H1 (cell line): ENCODE measurements at regions not wholly inside any gene's neighbourhood (a gene's known extent, or its start where the extent isn't known, plus 50 kb on each side); places are given as distances from the start of the nearest gene placed in this dataset.

Experiments
- CTCF ChIA-PET: fragments of 300-600 bp; sonication (Branson Sonifier 250); formaldehyde crosslinking; loops from one replicate; lab custom pipeline; 2021; ENCODE audit not compliant: partially characterized antibody; lab: Charles Lee
- POLR2A ChIA-PET: fragments of 300-600 bp; sonication (Branson Sonifier 250); formaldehyde crosslinking; loops from one replicate; lab custom pipeline; 2021; ENCODE audit warnings: inconsistent platforms; ENCODE audit not compliant: partially characterized antibody; lab: Charles Lee
- DNase-seq, 2 experiments: peaks; one replicate each; pipeline versions ENCODE4 v3.0.0 to v3.0.0-alpha.2; 2010 to 2022; ENCODE audit warnings: low spot score in 2 of 2, low read depth in 1 of 2, mixed read lengths in 1 of 2
- FAIRE-seq: peaks from 2 replicates; lab custom pipeline; 2011; peaks lifted over from hg19 to GRCh38; lab: Jason Lieb, UNC
- H2AFZ ChIP-seq: 2 replicates; pipeline ENCODE4 v1.8.1; 2012; ENCODE audit warnings: low read length, inconsistent platforms
- H2AK5ac ChIP-seq: 2 replicates; pipeline ENCODE4 v1.6.1; 2013; ENCODE audit warnings: low read depth, low read length
- H2BK120ac ChIP-seq: replicated peaks from 2 replicates; pipeline ENCODE3; 2013; ENCODE audit warnings: low read depth, low read length, inconsistent platforms
- H2BK12ac ChIP-seq: 2 replicates; pipeline ENCODE4 v1.6.1; 2013; ENCODE audit warnings: low read depth, low read length
- H2BK15ac ChIP-seq: 2 replicates; pipeline ENCODE4 v1.6.1; 2013; ENCODE audit warnings: low read length
- H2BK20ac ChIP-seq: 2 replicates; pipeline ENCODE4 v1.6.1; 2013; ENCODE audit warnings: low read length
- H2BK5ac ChIP-seq: 2 replicates; pipeline ENCODE4 v1.6.1; 2013; ENCODE audit warnings: low read depth, low read length
- H3K14ac ChIP-seq: 2 replicates; pipeline ENCODE4 v1.6.1; 2013; ENCODE audit warnings: inconsistent platforms; ENCODE audit not compliant: insufficient read length
- H3K18ac ChIP-seq: 2 replicates; pipeline ENCODE4 v1.6.1; 2013; ENCODE audit warnings: low read length; ENCODE audit errors: extremely low read depth
- H3K23ac ChIP-seq: 2 replicates; pipeline ENCODE4 v1.6.1; 2013; ENCODE audit warnings: inconsistent platforms; ENCODE audit not compliant: insufficient read length
- H3K23me2 ChIP-seq: 2 replicates; pipeline ENCODE4 v1.6.1; 2013; ENCODE audit warnings: low read depth, low read length
- H3K27ac ChIP-seq: 2 replicates; pipeline ENCODE4 v1.6.1; 2011; ENCODE audit warnings: low read depth, low read length, inconsistent platforms
- H3K27me3 ChIP-seq, 4 experiments: replicated peaks in 1 of 4; 1 replicate in 1 of 4; 2 replicates in 3 of 4; pipeline versions ENCODE4 v1.6.1 to v1.8.1; 2011 to 2013; ENCODE audit warnings: low read length in 3 of 4, mild to moderate bottlenecking in 3 of 4, inconsistent platforms in 2 of 4, mixed read lengths in 2 of 4, moderate library complexity in 1 of 4; ENCODE audit not compliant: control insufficient read depth in 3 of 4, insufficient read depth in 3 of 4; ENCODE audit errors: extremely low read depth in 1 of 4
- H3K36me3 ChIP-seq, 4 experiments: 2 replicates each; pipeline versions ENCODE4 v1.6.1 to v1.8.1; 2011 to 2013; ENCODE audit warnings: mild to moderate bottlenecking in 4 of 4, low read length in 3 of 4, moderate library complexity in 2 of 4, control low read depth in 1 of 4, inconsistent platforms in 1 of 4; ENCODE audit not compliant: insufficient read depth in 4 of 4, control insufficient read depth in 2 of 4
- H3K4ac ChIP-seq: replicated peaks from 2 replicates; pipeline ENCODE3; 2013; ENCODE audit warnings: low read length, low read depth, mixed read lengths, inconsistent platforms; ENCODE audit not compliant: insufficient read length
- H3K4me1 ChIP-seq, 4 experiments: replicated peaks in 1 of 4; 1 replicate in 1 of 4; 2 replicates in 3 of 4; pipeline versions ENCODE4 v1.6.1 to v1.8.1; 2011 to 2013; ENCODE audit warnings: low read length in 3 of 4, inconsistent platforms in 2 of 4, mixed read lengths in 1 of 4; ENCODE audit not compliant: insufficient read depth in 4 of 4, control insufficient read depth in 3 of 4
- H3K4me2 ChIP-seq, 2 experiments: 2 replicates each; pipeline versions ENCODE4 v1.6.1 to v1.8.1; 2011 to 2013; ENCODE audit warnings: low read depth in 2 of 2, low read length in 2 of 2, control low read depth in 1 of 2, inconsistent platforms in 1 of 2, mild to moderate bottlenecking in 1 of 2; ENCODE audit not compliant: insufficient read depth in 1 of 2
- H3K4me3 ChIP-seq, 4 experiments: fragments of 200-600, 300-600 bp in 1 of 4; sonication (generic), shearing (Covaris generic), sonication (Bioruptor Twin) in 1 of 4; 2 replicates each; pipeline versions ENCODE4 v1.5.1 to v1.8.1; 2011 to 2016; ENCODE audit warnings: low read length in 4 of 4, low read depth in 3 of 4, control low read depth in 2 of 4, inconsistent platforms in 2 of 4, mild to moderate bottlenecking in 2 of 4, mixed read lengths in 1 of 4, moderate library complexity in 1 of 4; ENCODE audit not compliant: insufficient read depth in 2 of 4; ENCODE audit errors: extremely low read depth in 1 of 4
- H3K56ac ChIP-seq: replicated peaks from 2 replicates; pipeline ENCODE3; 2013; ENCODE audit warnings: low read depth, mild to moderate bottlenecking, mixed read lengths, low read length, inconsistent platforms; ENCODE audit not compliant: insufficient read length
- H3K79me1 ChIP-seq: 2 replicates; pipeline ENCODE4 v1.6.1; 2013; ENCODE audit warnings: low read depth, low read length, control low read depth
- H3K79me2 ChIP-seq, 2 experiments: 2 replicates each; pipeline versions ENCODE4 v1.6.1 to v1.8.1; 2012 to 2013; ENCODE audit warnings: low read length in 2 of 2, mild to moderate bottlenecking in 2 of 2, inconsistent platforms in 1 of 2; ENCODE audit not compliant: insufficient read depth in 2 of 2, control insufficient read depth in 1 of 2
- H3K9ac ChIP-seq, 4 experiments: replicated peaks in 1 of 4; 1 replicate in 1 of 4; 2 replicates in 3 of 4; pipeline versions ENCODE4 v1.6.1 to v1.8.1; 2011 to 2013; ENCODE audit warnings: low read depth in 3 of 4, low read length in 3 of 4, control low read depth in 2 of 4, mild to moderate bottlenecking in 2 of 4, moderate library complexity in 2 of 4, inconsistent platforms in 1 of 4; ENCODE audit errors: extremely low read depth in 1 of 4
- H3K9me3 ChIP-seq, 2 experiments: 2 replicates each; pipeline versions ENCODE4 v1.6.1 to v1.8.1; 2012 to 2013; ENCODE audit warnings: mild to moderate bottlenecking in 2 of 2, moderate library complexity in 2 of 2, control low read depth in 1 of 2, inconsistent platforms in 1 of 2, low read depth in 1 of 2, low read length in 1 of 2, mixed read lengths in 1 of 2; ENCODE audit not compliant: insufficient read depth in 2 of 2
- H4K20me1 ChIP-seq, 2 experiments: replicated peaks in 1 of 2; 2 replicates each; pipeline versions ENCODE3 to v1.8.1; 2011 to 2013; ENCODE audit warnings: inconsistent platforms in 2 of 2, low read length in 2 of 2, mild to moderate bottlenecking in 1 of 2; ENCODE audit not compliant: insufficient read depth in 2 of 2, control insufficient read depth in 1 of 2
- H4K5ac ChIP-seq: 2 replicates; pipeline ENCODE4 v1.6.1; 2013; ENCODE audit warnings: low read length, low read depth, mixed read lengths, inconsistent platforms; ENCODE audit not compliant: insufficient read length
- H4K8ac ChIP-seq: 2 replicates; pipeline ENCODE4 v1.8.0; 2013; ENCODE audit warnings: mild to moderate bottlenecking, moderate library complexity, low read length, inconsistent platforms; ENCODE audit not compliant: insufficient read depth; ENCODE audit errors: extremely low read depth
- H4K91ac ChIP-seq: replicated peaks from 2 replicates; pipeline ENCODE3; 2013; ENCODE audit warnings: low read length, mixed read lengths, inconsistent platforms; ENCODE audit not compliant: insufficient read length
- BACH1 ChIP-seq: IDR thresholded peaks from 2 replicates; pipeline ENCODE4 v1.6.1; 2012; ENCODE audit warnings: low read length, improper control_type of control experiment
- KDM1A ChIP-seq: fragments of 200-600, 300-600 bp; sonication (generic); IDR thresholded peaks from 2 replicates; pipeline ENCODE4 v1.7.1; 2016; ENCODE audit warnings: mild to moderate bottlenecking, low read length, borderline replicate concordance
- NANOG ChIP-seq: IDR thresholded peaks from 2 replicates; pipeline ENCODE4 v1.6.1; 2011; ENCODE audit warnings: low read length, low read depth, mild to moderate bottlenecking, inconsistent platforms; ENCODE audit not compliant: insufficient read depth, poor library complexity, severe bottlenecking
- WGBS, 2 experiments: shearing (Covaris generic) in 1 of 2; methylation state at CpG; one replicate each; pipeline versions ENCODE4 v1.1.6 to v1.1.7; 2013 to 2015; ENCODE audit warnings: low lambda C conversion rate in 2 of 2, mixed read lengths in 2 of 2, inconsistent platforms in 1 of 2, low coverage in 1 of 2, missing lambda C conversion rate in 1 of 2; ENCODE audit not compliant: insufficient replicate concordance in 2 of 2, insufficient coverage in 1 of 2, insufficient read length in 1 of 2; ENCODE audit errors: extremely low coverage in 1 of 2, missing lambda C conversion rate in 1 of 2; 5-methylcytosine and 5-hydroxymethylcytosine counted together

- Histone ChIP-seq H3K23ac (no peak overlapping the region), H2BK5ac (no peak overlapping the region), H2BK20ac (no peak overlapping the region), H3K14ac (no peak overlapping the region), H2AK5ac (no peak overlapping the region), H3K27ac (no peak overlapping the region), H3K4ac (no peak overlapping the region), H3K9ac (no peak overlapping the region), H4K91ac (no peak overlapping the region), H4K5ac (no peak overlapping the region), H3K4me3 (no peak overlapping the region), H3K27me3 (no peaks in the 10 kb centered on the region), H3K4me2 (no peak overlapping the region), H2AFZ (no peak overlapping the region), H2BK15ac (no peak overlapping the region), H3K79me1 (no peaks in the 10 kb centered on the region), H3K79me2 (no peaks in the 10 kb centered on the region), H4K20me1 (no peaks in the 10 kb centered on the region), H3K9me3 (no peaks in the 10 kb centered on the region), H2BK120ac (no peak overlapping the region), H3K56ac (no peak overlapping the region), H3K36me3 (no peaks in the 10 kb centered on the region), H3K18ac (no peak overlapping the region), H2BK12ac (no peak overlapping the region), H3K4me1 (no peaks in the 10 kb centered on the region), H4K8ac (no peak overlapping the region), H3K23me2 (no peaks in the 10 kb centered on the region)
- CTCF ChIA-PET: no interaction called here
- no peak for TF ChIP-seq NANOG
- 0 out of 2 replicates have a peak, but pooled peaks have one; percentile 40 for TF ChIP-seq BACH1
- TF ChIP-seq KDM1A: no peak
- POLR2A ChIA-PET: no interaction called here
- no peak for DNase-seq
- no peak for FAIRE-seq
- 97% methylated on average over 1 of the region's 1 CpG; no CpG with 5 or more reads in 1 of the 2 experiments for WGBS, 2 experiments
Measured at GRCh38 chr2:22076454-22076853, 952.7 kb downstream of the TDRD15 start.
